ENCODE measurements at regions not wholly inside any gene's neighbourhood (a gene's known extent, or its start where the extent isn't known, plus 50 kb on each side); places are given as distances from the start of the nearest gene placed in this dataset.
"Not testable (repeated sequence)": the region's sequence is repeated elsewhere in the genome, so short reads cannot be mapped to it uniquely, and the experiment has no call there.

DNA sequence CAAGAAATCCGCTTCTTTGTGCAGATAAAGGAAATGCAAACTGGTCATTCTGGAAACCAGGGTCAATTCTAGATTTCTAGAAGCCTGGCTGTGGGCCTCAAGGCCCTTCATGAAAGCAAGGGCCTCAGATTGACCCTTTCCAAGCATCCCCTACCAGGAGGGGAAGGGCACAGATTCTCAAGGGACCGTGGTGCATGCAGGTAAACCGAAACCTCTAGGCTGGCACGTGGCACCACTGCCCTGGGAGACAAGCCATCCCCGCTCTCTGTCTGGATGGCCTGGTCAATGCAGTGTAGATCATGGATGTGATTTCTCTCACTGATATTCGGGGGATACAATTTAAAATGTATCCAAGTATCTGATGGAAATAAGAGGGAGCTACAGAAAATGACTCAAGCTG, 69.4 kb downstream of the TOMM20 start:
- no peak for DNase-seq (ENCODE audit: low read depth, low spot score)

DNA sequence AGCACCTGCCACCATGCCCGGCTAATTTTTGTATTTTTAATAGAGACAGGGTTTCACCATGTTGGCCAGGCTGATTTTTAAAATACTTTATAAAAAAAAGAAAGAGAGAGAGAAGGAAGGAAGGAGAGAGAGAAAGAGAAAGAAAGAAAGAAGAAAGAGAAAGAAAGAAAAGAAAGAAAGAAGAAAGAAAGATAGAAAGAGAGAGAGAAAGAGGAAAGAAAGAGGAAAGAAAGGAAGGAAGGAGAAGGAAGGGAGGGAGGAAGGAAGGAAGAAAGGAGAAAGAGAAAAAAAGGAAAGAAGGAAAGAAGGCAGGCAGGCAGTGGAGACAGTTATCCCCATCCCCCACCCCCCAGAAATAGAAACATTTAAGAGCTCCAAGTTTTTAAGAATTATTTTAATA, 69.9 kb downstream of the TOMM20 start:
- no peak for DNase-seq (ENCODE audit: low read depth, low spot score)

DNA sequence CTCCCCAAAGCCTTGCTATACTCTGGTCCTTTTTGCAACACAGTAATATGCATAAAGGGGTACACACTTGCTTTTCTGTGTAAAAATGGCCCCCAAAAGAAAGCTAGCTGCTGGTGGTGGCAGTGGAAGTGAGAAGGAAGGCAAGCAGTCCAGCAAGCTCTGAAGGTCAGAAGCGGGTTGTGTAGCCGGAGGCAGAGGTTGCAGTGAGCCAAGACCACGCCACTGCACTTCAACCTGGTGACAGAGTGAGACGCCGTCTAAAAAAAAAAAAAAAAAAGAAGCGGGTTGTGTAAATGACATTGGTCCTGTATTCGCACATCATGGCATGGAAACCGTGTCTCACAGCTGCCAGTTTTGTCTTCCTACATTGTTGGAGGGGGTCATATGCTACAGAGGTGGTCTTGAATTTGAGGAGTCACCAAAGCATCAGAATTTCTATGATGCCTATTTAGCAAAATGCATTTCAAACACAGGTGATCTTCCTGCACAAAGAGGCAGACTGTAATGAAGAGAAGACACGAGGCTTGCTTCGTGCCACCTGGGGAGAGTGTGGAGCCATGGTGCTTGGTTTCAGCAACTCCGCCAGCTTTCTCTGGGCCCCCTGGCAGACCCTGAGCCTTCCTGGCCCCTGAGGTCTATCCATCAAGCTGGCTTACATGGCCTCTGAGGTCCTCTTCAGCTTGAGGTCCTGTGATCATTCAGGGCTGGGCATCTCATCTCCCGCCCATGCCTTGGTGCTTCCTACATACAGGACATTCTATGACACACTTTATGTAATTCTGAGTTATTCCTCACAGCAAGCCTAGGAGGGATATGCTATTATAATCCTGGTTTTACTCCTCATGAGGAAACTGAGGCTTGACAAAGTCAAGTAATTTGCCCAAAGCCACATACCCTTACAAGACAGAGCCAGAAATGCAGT, 71.0 kb downstream of the TOMM20 start:
- no peak for DNase-seq (ENCODE audit: low read depth, low spot score)

DNA sequence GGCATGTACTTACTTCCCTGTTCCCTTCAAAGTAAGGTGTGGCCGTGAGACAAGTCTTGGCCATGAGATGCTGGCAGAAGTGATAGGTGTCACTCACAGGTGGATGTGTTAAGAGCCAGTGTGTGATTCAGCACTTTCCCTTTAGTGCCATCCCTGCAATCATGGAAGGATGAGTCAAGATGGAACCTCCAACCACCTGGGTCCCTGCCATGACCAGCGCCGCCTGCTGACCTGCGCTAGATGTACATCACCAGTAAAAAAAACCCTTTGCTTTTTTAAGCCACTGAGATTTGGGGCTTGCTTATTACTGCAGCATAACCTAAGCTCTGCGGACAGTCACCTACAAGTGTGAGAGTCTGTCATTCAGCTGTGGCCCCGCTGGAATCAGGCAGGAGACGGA, 71.7 kb downstream of the TOMM20 start:
- DNase-seq (ENCODE audit: low read depth, low spot score) = no peak

DNA sequence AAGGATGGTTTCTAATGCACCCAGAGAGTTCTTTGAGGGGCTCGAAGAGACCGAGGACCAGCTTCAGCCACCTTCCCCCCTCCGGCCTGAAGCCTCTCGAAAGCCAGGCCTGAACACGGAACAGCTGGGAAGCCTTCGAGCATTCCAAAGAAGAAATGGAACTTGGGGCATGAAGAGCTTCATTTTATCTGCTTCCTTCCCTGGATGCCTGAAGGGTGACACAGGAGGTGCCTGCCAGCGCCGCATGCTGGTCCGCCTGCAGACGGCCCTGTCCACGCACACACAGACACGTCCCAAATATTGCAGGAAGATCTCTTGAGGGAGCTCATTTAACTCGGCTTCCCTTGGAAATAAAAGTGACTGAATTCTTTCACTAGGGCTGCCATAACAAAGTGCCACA, 73.7 kb downstream of the TOMM20 start:
- no peak for DNase-seq (ENCODE audit: low read depth, low spot score)

DNA sequence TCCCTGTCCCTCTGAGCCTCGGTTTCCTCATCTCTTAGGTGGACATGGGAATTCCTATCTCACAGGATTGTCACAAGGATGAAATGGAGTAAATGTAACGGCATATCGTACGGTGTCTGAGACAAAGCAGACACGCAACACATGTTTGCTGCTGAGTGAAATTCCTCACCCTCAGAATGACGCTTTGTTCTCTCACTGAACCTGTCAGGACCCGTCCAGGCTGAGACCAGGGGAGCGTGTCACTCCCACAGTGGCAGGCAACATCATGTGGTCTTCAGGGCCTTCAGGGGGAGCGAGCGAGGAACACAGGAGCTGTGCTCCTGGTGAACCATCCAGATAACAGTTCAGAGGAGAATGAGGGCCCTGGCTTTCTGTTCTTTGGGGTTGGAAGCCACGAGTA, 74.2 kb downstream of the TOMM20 start:
- no peak for DNase-seq (ENCODE audit: low read depth, low spot score)

DNA sequence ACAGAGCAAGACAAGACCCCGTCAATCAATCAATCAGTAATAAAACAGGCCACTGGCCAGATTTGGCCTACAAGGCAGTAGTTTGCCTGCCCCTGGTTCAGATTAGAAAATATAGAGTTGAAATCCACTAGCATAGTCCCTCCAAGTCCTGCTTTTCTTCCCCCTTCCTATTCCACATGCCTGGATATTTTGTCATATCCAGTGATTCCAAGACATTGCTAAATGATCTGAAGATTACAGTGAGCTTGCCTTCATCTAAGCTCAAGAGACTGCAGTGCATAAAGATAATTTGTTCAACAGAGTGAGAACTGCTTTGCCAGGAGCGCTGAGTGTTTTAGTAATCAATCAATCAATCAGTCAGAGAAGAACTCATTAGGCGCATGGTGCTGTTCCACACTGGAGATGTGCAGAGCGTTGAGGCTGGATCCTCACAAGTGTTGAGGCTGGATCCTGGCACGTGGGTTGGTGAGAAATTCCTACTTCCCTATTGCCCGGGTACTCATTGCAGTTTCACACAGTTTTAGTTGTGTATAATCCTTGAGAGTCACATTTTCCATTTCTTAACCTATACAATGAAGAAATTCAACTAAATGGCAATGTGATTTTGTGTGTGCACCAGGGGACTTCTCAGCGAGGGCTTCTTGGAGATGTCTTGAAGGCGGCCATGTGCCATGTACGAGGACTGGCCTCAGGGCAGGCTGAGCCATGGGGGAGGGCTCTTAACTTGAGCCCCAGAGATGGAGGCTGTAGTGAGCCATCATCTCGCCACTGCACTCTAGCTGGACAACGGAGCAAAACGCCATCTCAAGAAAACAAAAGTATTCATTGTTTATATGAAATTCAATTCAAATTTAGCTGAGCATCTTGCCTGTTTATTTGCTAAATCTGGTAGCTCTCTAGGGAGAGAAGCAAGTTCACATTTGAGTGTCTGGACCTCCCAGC, 76.3 kb downstream of the TOMM20 start:
- DNase-seq (ENCODE audit: low read depth, low spot score) = no peak

DNA sequence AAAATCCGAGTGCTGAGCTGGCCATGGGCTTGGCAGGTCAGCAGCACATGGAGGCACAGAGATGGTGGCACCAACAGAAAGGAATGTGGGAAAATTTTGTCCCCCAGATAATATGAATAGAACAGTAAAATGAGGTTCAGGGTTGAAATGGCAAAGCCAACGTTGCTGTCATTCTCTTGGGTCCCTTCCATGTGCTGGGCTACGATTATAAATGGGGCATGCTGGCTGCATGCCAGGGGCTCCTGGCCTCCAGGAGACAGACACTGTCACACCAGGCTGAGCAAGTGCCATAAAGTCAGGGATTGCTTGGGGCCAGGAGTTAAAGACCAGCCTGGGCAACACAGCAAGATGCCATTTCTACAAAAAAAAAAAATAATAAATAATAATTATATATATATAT, 77.1 kb downstream of the TOMM20 start:
- DNase-seq (ENCODE audit: low read depth, low spot score) = no peak

DNA sequence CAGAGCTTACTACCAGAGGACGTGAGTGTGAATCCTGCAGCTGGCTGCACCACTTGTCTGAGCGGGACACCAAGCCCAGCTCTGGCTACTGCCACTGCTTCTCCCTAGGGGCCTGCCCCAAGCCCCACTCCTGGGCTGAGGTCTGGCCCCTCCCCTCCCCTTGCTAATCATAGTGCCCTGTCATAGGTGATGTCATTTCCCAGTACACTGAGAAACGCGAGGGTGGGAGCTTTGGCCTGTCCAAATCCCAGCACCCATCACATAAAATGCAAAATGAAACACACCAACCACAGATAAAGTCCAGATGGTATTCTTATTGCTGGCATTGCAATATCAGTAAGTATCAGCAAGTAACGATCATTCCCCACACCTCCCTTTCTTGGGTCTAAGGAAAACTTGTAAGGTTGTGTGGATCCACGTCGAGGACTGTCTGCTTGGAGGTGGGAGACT, 77.7 kb downstream of the TOMM20 start:
- DNase-seq (ENCODE audit: low read depth, low spot score) = no peak

DNA sequence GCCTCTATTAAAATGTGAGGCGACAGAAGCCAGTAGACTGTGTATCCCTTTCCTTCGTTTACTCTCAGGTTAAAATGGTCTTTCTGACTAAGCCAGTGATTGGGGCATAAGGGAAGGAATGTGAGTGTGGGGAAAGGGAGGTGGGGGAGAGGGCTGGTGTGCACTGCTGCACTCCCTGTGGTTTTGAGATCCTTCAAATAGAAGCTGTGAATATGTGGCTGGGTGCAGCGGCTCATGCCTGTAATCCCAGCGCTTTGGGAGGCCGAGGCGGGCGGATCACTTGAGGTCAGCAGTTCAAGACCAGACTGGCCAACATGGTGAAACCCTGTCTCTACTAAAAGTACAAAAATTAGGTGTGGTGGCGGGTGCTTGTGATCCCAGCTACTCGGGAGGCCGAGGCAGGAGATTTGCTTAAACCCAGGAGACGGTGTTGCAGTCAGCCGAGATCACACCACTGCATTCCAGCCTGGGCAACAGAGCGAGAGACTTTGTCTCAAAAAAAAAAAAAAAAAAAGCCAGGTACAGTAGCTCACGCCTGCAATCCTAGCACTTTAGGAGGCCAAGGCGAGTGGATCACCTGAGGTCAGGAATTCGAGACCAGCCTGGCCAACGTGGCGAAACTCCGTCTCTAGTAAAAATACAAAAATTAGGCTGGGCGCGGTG, 78.8 kb downstream of the TOMM20 start:
- not testable (repeated sequence) for DNase-seq (ENCODE audit: low read depth, low spot score)

DNA sequence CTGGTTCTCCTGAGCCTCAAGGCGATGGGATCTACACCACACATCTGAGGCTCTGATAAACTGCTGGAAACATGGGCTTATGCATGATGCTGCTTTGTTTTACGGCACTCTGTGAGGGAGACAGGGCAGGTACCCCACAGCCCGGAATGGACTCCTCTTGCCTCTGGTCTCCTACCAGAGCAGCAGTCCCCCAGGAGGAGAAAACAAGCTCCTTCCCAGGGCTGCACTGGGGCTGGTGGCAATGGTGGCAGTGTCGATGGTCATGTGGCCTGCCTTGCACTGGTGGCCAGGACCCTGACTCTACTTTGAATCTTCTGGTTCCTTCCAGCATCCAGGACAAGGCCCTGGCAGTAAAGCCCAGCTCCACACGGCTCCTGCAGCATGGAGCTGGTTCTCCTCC, 79.4 kb downstream of the TOMM20 start:
- DNase-seq (ENCODE audit: low read depth, low spot score) = no peak

DNA sequence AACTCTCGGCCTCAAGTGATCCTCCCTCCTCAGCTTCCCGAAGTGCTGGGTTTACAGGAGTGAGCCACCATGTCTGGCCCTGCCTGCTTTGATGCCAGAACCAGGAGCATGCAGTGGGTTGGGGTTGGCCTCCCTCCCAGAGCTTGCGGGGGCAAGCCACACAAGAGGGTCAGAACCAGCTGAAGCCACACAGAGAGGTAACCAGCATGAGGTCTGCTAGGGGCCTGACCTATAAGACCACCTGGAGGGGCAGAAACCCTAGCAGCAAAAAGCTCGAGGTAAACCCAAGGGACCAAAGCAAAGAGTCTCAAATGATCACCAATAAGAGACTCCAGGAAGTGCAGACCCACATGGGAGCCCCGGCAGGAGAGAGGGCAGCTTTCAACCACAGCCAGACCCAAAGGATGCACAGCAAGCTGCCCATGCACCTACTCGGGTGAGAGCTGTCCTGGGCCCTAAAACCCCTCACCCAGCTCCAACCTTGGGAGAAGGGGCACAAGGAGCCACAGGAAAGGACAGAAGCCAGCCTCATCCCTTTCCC, 81.2 kb downstream of the TOMM20 start:
- peak; percentile 62 for DNase-seq (ENCODE audit: low read depth, low spot score)

DNA sequence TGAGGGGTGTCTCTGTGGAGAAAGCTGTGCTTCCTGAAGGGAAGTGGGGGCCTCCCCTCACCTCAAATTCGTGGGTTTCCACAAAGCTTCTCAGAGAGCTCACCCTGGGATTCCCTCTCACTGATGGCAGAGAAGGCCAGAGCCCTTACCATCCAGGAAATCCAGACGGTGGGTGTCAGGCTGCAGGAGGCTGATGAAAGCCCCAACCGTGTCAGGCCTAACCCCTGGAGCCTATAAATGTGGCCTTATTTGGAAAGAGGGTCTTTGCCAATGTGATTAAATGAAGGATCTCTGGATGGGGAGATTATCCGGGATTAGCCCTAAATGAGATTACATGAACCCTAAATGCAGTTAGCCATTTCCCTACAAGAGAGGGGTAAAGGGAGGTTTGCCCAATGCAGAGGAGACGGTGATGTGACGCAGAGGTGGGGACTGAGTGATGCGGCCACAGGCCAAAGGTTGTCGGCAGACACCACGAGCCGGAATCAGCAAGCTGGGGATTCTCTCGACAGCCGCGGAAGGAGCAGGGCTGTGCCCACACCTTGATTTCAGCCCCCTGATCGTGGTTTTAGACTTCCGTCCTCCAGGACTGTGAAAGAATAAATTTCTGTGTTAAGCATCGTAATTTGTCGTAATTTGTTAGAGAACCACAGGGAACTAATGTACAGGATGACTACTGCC, 82.6 kb downstream of the TOMM20 start:
- DNase-seq (ENCODE audit: low read depth, low spot score) = no peak

DNA sequence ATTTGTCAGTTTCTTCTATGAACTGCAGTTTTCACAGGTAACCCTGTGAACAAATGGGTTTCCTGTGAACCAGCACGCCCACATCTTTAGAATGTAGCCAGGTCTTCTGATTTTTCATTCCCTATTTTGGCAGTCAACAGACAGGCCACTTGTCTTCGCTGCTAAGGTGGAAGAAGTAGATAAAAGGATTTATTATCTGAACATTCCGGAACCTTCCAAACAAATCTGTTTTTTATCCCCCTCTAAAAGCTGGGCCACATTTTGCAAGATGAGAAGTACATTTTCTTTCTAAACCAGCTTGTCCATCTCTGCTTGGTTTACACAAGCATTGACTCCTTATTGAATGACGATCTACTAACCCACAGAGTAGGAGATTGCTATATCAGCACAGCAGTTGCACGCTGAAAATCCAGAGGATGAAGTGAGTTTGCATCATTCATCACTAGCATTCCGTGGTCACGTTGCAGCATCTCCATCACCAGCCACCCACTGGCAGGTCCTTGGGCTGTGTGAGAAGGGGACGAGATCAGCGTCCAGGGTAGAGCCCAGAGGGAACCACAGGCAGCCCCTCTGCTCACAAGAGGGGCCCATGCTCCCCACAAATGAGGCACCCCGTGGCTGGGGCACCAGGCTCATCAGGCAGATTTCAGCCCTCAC, 83.5 kb downstream of the TOMM20 start:
- DNase-seq (ENCODE audit: low read depth, low spot score) = no peak

DNA sequence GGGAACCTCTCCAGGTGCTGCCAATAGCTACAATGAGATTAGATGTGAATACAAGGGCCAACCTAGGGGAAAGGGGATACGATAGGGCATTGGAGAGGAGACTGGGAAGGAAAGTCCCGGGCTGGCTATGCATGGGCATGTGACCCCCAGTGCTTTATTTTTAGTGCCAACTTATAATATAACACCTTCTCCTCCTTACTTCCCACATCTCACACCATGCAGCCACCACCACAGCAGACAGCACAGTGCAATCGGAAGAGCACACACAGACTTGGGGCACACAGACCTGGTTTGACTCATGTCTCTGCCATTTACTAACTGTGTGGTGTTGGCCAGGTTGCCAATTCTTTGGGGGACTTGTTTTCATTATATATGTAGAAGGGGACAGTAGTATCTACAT, 85.4 kb downstream of the TOMM20 start:
- no peak for DNase-seq (ENCODE audit: low read depth, low spot score)

DNA sequence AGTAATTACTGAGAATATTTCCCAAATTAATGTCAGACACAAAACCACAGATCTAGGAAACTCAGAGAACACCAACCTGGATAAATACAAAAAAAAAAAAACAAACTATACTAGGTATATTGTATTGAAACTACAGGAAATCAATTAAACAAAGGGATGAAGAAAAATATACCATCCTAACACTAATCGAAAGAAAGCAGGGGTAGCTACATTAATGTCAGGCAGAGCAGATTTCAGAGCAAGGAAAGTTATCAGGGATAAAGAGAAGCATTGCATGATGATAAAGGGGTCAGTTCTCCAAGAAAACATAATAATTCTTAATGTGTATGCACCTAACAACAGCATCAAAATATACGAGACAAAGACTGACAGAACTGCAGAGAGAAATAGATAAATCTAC, 89.9 kb downstream of the TOMM20 start:
- DNase-seq (ENCODE audit: low read depth, low spot score) = no peak

DNA sequence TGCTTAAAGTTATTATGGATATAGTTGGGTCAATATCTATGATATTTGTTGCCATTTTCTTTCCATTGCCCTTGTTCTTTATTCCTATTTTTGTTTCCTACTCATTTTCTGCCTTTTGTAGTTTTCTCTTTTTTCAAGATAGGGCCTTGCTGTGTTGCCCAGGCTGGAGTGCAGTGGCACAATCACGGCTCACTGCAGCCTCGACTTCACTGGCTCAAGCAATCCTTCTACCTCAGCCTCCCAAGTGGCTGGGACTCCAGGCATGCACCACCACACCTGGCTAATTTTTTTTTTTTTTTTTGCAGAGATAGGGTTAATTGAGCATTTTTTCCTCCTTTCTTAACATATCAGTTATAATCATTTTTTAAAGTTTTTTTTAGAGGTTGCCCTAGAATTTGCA, 92.7 kb downstream of the TOMM20 start:
- no peak for DNase-seq (ENCODE audit: low read depth, low spot score)

DNA sequence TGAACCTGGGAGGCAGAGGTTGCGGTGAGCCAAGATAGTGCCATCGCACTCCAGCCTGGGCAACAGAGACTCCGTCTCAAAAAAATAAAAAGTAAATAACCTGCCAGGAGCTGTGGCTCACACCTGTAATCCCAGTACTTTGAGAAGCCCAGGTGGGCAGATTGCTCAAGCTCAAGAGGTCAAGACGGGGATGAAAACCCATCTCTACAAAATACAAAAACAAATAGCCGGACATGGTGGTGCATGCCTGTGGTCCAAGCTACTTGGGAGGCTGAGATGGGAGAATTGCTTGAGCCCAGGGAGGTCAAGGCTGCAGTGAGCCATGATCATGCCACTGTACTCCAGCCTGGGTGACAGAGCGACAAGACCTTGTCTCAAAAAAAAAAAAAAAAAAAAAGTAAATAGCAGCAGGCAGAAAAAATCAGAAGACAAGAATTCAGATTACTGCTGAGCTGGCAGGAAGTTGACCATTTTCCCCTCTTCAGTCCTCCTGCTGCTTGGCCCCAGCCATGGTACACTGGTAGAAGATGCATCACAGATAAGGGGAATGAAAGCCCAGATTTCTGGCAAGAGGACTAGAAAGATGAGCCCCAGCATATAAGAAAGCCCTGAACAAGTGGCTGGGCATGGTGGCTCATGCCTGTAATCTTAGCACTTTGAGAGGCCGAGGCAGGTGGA, 97.6 kb downstream of the TOMM20 start:
- DNase-seq (ENCODE audit: low read depth, low spot score) = no peak

DNA sequence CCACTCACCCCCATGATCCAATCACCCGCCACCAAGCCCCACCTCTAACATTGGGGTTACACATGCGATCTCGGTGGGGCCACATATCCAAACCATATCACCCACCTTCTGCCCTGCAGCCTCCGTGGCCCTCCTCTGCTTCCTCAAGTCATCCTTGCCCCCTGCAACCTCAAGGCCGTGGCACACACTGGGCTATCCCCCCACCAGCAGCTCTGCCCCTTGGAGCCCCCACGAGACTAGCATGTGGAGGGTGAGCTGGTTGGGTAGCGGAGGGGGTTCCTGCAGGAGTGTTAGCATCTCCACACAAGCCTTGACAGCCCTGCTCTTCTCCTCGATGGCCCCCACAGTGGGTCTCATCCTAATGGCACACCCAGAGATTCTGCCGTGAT, 100.8 kb downstream of the TOMM20 start:
- DNase-seq (ENCODE audit: low read depth, low spot score) = no peak

Data from smooth muscle cell of the brain vasculature (primary cell).